C4-2B (cell line): ENCODE measurements at regions not wholly inside any gene's neighbourhood (a gene's known extent, or its start where the extent isn't known, plus 50 kb on each side); places are given as distances from the start of the nearest gene placed in this dataset.

Source experiments
- CTCF ChIP-seq: fragments of 450-650 bp; conservative IDR thresholded peaks from 2 replicates; pipeline ENCODE4 v1.5.1; 2017; ENCODE audit warnings: mild to moderate bottlenecking
- ZFX ChIP-seq: fragments of 450-650 bp; IDR thresholded peaks from 2 replicates; pipeline ENCODE4 v1.6.1; 2017

- TF ChIP-seq CTCF, result no peak
- no peak for TF ChIP-seq ZFX
Measured at GRCh38 chr5:27140831-27141230, 102.4 kb upstream of the CDH9 start.
